H1 (cell line): ENCODE measurements at regions not wholly inside any gene's neighbourhood (a gene's known extent, or its start where the extent isn't known, plus 50 kb on each side); places are given as distances from the start of the nearest gene placed in this dataset.

Source experiments
- CTCF ChIA-PET: fragments of 300-600 bp; sonication (Branson Sonifier 250); formaldehyde crosslinking; loops from one replicate; lab custom pipeline; 2021; ENCODE audit not compliant: partially characterized antibody; lab: Charles Lee
- POLR2A ChIA-PET: fragments of 300-600 bp; sonication (Branson Sonifier 250); formaldehyde crosslinking; loops from one replicate; lab custom pipeline; 2021; ENCODE audit warnings: inconsistent platforms; ENCODE audit not compliant: partially characterized antibody; lab: Charles Lee
- DNase-seq, 2 experiments: peaks; one replicate each; pipeline versions ENCODE4 v3.0.0 to v3.0.0-alpha.2; 2010 to 2022; ENCODE audit warnings: low spot score in 2 of 2, low read depth in 1 of 2, mixed read lengths in 1 of 2
- FAIRE-seq: peaks from 2 replicates; lab custom pipeline; 2011; peaks lifted over from hg19 to GRCh38; lab: Jason Lieb, UNC
- H2AFZ ChIP-seq: 2 replicates; pipeline ENCODE4 v1.8.1; 2012; ENCODE audit warnings: low read length, inconsistent platforms
- H2AK5ac ChIP-seq: 2 replicates; pipeline ENCODE4 v1.6.1; 2013; ENCODE audit warnings: low read depth, low read length
- H2BK120ac ChIP-seq: replicated peaks from 2 replicates; pipeline ENCODE3; 2013; ENCODE audit warnings: low read depth, low read length, inconsistent platforms
- H2BK12ac ChIP-seq: 2 replicates; pipeline ENCODE4 v1.6.1; 2013; ENCODE audit warnings: low read depth, low read length
- H2BK15ac ChIP-seq: 2 replicates; pipeline ENCODE4 v1.6.1; 2013; ENCODE audit warnings: low read length
- H2BK20ac ChIP-seq: 2 replicates; pipeline ENCODE4 v1.6.1; 2013; ENCODE audit warnings: low read length
- H2BK5ac ChIP-seq: 2 replicates; pipeline ENCODE4 v1.6.1; 2013; ENCODE audit warnings: low read depth, low read length
- H3K14ac ChIP-seq: 2 replicates; pipeline ENCODE4 v1.6.1; 2013; ENCODE audit warnings: inconsistent platforms; ENCODE audit not compliant: insufficient read length
- H3K18ac ChIP-seq: 2 replicates; pipeline ENCODE4 v1.6.1; 2013; ENCODE audit warnings: low read length; ENCODE audit errors: extremely low read depth
- H3K23ac ChIP-seq: 2 replicates; pipeline ENCODE4 v1.6.1; 2013; ENCODE audit warnings: inconsistent platforms; ENCODE audit not compliant: insufficient read length
- H3K23me2 ChIP-seq: 2 replicates; pipeline ENCODE4 v1.6.1; 2013; ENCODE audit warnings: low read depth, low read length
- H3K27ac ChIP-seq: 2 replicates; pipeline ENCODE4 v1.6.1; 2011; ENCODE audit warnings: low read depth, low read length, inconsistent platforms
- H3K27me3 ChIP-seq, 4 experiments: replicated peaks in 1 of 4; 1 replicate in 1 of 4; 2 replicates in 3 of 4; pipeline versions ENCODE4 v1.6.1 to v1.8.1; 2011 to 2013; ENCODE audit warnings: low read length in 3 of 4, mild to moderate bottlenecking in 3 of 4, inconsistent platforms in 2 of 4, mixed read lengths in 2 of 4, moderate library complexity in 1 of 4; ENCODE audit not compliant: control insufficient read depth in 3 of 4, insufficient read depth in 3 of 4; ENCODE audit errors: extremely low read depth in 1 of 4
- H3K36me3 ChIP-seq, 4 experiments: 2 replicates each; pipeline versions ENCODE4 v1.6.1 to v1.8.1; 2011 to 2013; ENCODE audit warnings: mild to moderate bottlenecking in 4 of 4, low read length in 3 of 4, moderate library complexity in 2 of 4, control low read depth in 1 of 4, inconsistent platforms in 1 of 4; ENCODE audit not compliant: insufficient read depth in 4 of 4, control insufficient read depth in 2 of 4
- H3K4ac ChIP-seq: replicated peaks from 2 replicates; pipeline ENCODE3; 2013; ENCODE audit warnings: low read length, low read depth, mixed read lengths, inconsistent platforms; ENCODE audit not compliant: insufficient read length
- H3K4me1 ChIP-seq, 4 experiments: replicated peaks in 1 of 4; 1 replicate in 1 of 4; 2 replicates in 3 of 4; pipeline versions ENCODE4 v1.6.1 to v1.8.1; 2011 to 2013; ENCODE audit warnings: low read length in 3 of 4, inconsistent platforms in 2 of 4, mixed read lengths in 1 of 4; ENCODE audit not compliant: insufficient read depth in 4 of 4, control insufficient read depth in 3 of 4
- H3K4me2 ChIP-seq, 2 experiments: 2 replicates each; pipeline versions ENCODE4 v1.6.1 to v1.8.1; 2011 to 2013; ENCODE audit warnings: low read depth in 2 of 2, low read length in 2 of 2, control low read depth in 1 of 2, inconsistent platforms in 1 of 2, mild to moderate bottlenecking in 1 of 2; ENCODE audit not compliant: insufficient read depth in 1 of 2
- H3K4me3 ChIP-seq, 4 experiments: fragments of 200-600, 300-600 bp in 1 of 4; sonication (generic), shearing (Covaris generic), sonication (Bioruptor Twin) in 1 of 4; 2 replicates each; pipeline versions ENCODE4 v1.5.1 to v1.8.1; 2011 to 2016; ENCODE audit warnings: low read length in 4 of 4, low read depth in 3 of 4, control low read depth in 2 of 4, inconsistent platforms in 2 of 4, mild to moderate bottlenecking in 2 of 4, mixed read lengths in 1 of 4, moderate library complexity in 1 of 4; ENCODE audit not compliant: insufficient read depth in 2 of 4; ENCODE audit errors: extremely low read depth in 1 of 4
- H3K56ac ChIP-seq: replicated peaks from 2 replicates; pipeline ENCODE3; 2013; ENCODE audit warnings: low read depth, mild to moderate bottlenecking, mixed read lengths, low read length, inconsistent platforms; ENCODE audit not compliant: insufficient read length
- H3K79me1 ChIP-seq: 2 replicates; pipeline ENCODE4 v1.6.1; 2013; ENCODE audit warnings: low read depth, low read length, control low read depth
- H3K79me2 ChIP-seq, 2 experiments: 2 replicates each; pipeline versions ENCODE4 v1.6.1 to v1.8.1; 2012 to 2013; ENCODE audit warnings: low read length in 2 of 2, mild to moderate bottlenecking in 2 of 2, inconsistent platforms in 1 of 2; ENCODE audit not compliant: insufficient read depth in 2 of 2, control insufficient read depth in 1 of 2
- H3K9ac ChIP-seq, 4 experiments: replicated peaks in 1 of 4; 1 replicate in 1 of 4; 2 replicates in 3 of 4; pipeline versions ENCODE4 v1.6.1 to v1.8.1; 2011 to 2013; ENCODE audit warnings: low read depth in 3 of 4, low read length in 3 of 4, control low read depth in 2 of 4, mild to moderate bottlenecking in 2 of 4, moderate library complexity in 2 of 4, inconsistent platforms in 1 of 4; ENCODE audit errors: extremely low read depth in 1 of 4
- H3K9me3 ChIP-seq, 2 experiments: 2 replicates each; pipeline versions ENCODE4 v1.6.1 to v1.8.1; 2012 to 2013; ENCODE audit warnings: mild to moderate bottlenecking in 2 of 2, moderate library complexity in 2 of 2, control low read depth in 1 of 2, inconsistent platforms in 1 of 2, low read depth in 1 of 2, low read length in 1 of 2, mixed read lengths in 1 of 2; ENCODE audit not compliant: insufficient read depth in 2 of 2
- H4K20me1 ChIP-seq, 2 experiments: replicated peaks in 1 of 2; 2 replicates each; pipeline versions ENCODE3 to v1.8.1; 2011 to 2013; ENCODE audit warnings: inconsistent platforms in 2 of 2, low read length in 2 of 2, mild to moderate bottlenecking in 1 of 2; ENCODE audit not compliant: insufficient read depth in 2 of 2, control insufficient read depth in 1 of 2
- H4K5ac ChIP-seq: 2 replicates; pipeline ENCODE4 v1.6.1; 2013; ENCODE audit warnings: low read length, low read depth, mixed read lengths, inconsistent platforms; ENCODE audit not compliant: insufficient read length
- H4K8ac ChIP-seq: 2 replicates; pipeline ENCODE4 v1.8.0; 2013; ENCODE audit warnings: mild to moderate bottlenecking, moderate library complexity, low read length, inconsistent platforms; ENCODE audit not compliant: insufficient read depth; ENCODE audit errors: extremely low read depth
- H4K91ac ChIP-seq: replicated peaks from 2 replicates; pipeline ENCODE3; 2013; ENCODE audit warnings: low read length, mixed read lengths, inconsistent platforms; ENCODE audit not compliant: insufficient read length
- RBBP5 ChIP-seq: IDR thresholded peaks from 2 replicates; pipeline ENCODE4 v1.7.1; 2012; ENCODE audit warnings: low read depth, mild to moderate bottlenecking, inconsistent platforms, low read length, moderate library complexity, borderline replicate concordance
- SIX5 ChIP-seq: IDR thresholded peaks from 2 replicates; pipeline ENCODE4 v1.6.1; 2011; ENCODE audit warnings: mild to moderate bottlenecking, low read depth, low read length
- WGBS, 2 experiments: shearing (Covaris generic) in 1 of 2; methylation state at CpG; one replicate each; pipeline versions ENCODE4 v1.1.6 to v1.1.7; 2013 to 2015; ENCODE audit warnings: low lambda C conversion rate in 2 of 2, mixed read lengths in 2 of 2, inconsistent platforms in 1 of 2, low coverage in 1 of 2, missing lambda C conversion rate in 1 of 2; ENCODE audit not compliant: insufficient replicate concordance in 2 of 2, insufficient coverage in 1 of 2, insufficient read length in 1 of 2; ENCODE audit errors: extremely low coverage in 1 of 2, missing lambda C conversion rate in 1 of 2; 5-methylcytosine and 5-hydroxymethylcytosine counted together
- TF ChIP-seq, protein P1 (sequence below): IDR thresholded peaks from 2 replicates; pipeline ENCODE4 v1.6.1; 2012; ENCODE audit warnings: low read length, inconsistent platforms

DNA sequence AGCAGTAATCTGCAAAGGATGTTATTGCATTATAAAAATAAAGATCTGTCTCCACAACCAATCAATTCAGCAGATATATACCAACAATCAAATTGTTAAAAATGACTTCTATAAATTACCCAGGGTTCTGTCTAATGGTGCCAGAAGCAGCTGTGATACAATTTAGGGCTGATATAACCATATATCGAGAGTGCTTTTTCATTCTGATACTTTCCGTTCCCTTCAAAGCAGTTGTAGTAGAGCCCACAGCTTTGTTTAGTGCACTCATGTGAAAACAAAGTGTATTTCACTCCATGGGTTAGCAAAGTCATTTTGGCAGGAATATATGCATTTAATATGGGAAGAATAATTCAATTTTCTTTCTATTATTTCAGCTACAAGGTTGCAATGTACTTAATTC lies 83.1 kb upstream of the CHCHD3 start:
- no peak overlapping the region for H4K91ac ChIP-seq
- H3K4ac ChIP-seq = no peak overlapping the region
- no peak overlapping the region for H2BK5ac ChIP-seq
- TF ChIP-seq, protein P1, sequence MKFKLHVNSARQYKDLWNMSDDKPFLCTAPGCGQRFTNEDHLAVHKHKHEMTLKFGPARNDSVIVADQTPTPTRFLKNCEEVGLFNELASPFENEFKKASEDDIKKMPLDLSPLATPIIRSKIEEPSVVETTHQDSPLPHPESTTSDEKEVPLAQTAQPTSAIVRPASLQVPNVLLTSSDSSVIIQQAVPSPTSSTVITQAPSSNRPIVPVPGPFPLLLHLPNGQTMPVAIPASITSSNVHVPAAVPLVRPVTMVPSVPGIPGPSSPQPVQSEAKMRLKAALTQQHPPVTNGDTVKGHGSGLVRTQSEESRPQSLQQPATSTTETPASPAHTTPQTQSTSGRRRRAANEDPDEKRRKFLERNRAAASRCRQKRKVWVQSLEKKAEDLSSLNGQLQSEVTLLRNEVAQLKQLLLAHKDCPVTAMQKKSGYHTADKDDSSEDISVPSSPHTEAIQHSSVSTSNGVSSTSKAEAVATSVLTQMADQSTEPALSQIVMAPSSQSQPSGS = no peak
- TF ChIP-seq RBBP5 (no peak), SIX5 (no peak)
- no peaks in the 10 kb centered on the region for H3K79me1 ChIP-seq
- no peak overlapping the region for H3K9ac ChIP-seq
- no peak overlapping the region for H3K56ac ChIP-seq
- no peak for FAIRE-seq
- H3K4me2 ChIP-seq = no peak overlapping the region
- no peak overlapping the region for H2BK120ac ChIP-seq
- H3K23ac ChIP-seq = no peak overlapping the region
- no peaks in the 10 kb centered on the region for H3K9me3 ChIP-seq
- no peaks in the 10 kb centered on the region for H4K20me1 ChIP-seq
- 86% methylated on average over 2 of the region's 2 CpGs; no CpG with 5 or more reads in 1 of the 2 experiments for WGBS, 2 experiments
- no peaks in the 10 kb centered on the region for H3K79me2 ChIP-seq
- no peaks in the 10 kb centered on the region for H3K27me3 ChIP-seq
- no peaks in the 10 kb centered on the region for H3K23me2 ChIP-seq
- CTCF ChIA-PET = interaction anchor here (0.6 to 0.8 kb wide), 2 partner anchors 9 to 57 kb away, joined by 3 read pairs; no protein-coding TSS in a partner anchor
- peaks cover 0 to 3% (median 0%) of the 10 kb centered on the region in 4 experiments; a peak in 1 of 7 replicates for H3K4me1 ChIP-seq
- DNase-seq = no peak
- H3K36me3 ChIP-seq = no peaks in the 10 kb centered on the region
- no peak overlapping the region for H4K8ac ChIP-seq
- no peak overlapping the region for H2AK5ac ChIP-seq
- no peak overlapping the region for H2AFZ ChIP-seq
- H2BK15ac ChIP-seq = no peak overlapping the region
- no peak overlapping the region for H4K5ac ChIP-seq
- no peak overlapping the region for H2BK20ac ChIP-seq
- no peak overlapping the region for H3K14ac ChIP-seq
- POLR2A ChIA-PET = no interaction called here
- H2BK12ac ChIP-seq = no peak overlapping the region
- no peak overlapping the region for H3K4me3 ChIP-seq
- no peak overlapping the region for H3K27ac ChIP-seq
- H3K18ac ChIP-seq = no peak overlapping the region
